Activated naive CD8-positive, alpha-beta T cell treated with anti-CD3 and anti-CD28 coated beads, Interleukin-2, amount 50 U/mL, for 24 hours (primary cell): ENCODE measurements at regions not wholly inside any gene's neighbourhood (a gene's known extent, or its start where the extent isn't known, plus 50 kb on each side); places are given as distances from the start of the nearest gene placed in this dataset.

Experiments used
- ATAC-seq: fragments of 150-1000 bp; cut with Tn5 transposase; one replicate; pipeline ENCODE4 v1.10.0; 2021
- DNase-seq: peaks from one replicate; pipeline ENCODE4 v3.0.0; 2021
- H3K27ac Mint-ChIP-seq: one replicate; pipeline ENCODE4 v1.8.0; 2021; ENCODE audit warnings: mild to moderate bottlenecking, mixed read lengths
- H3K27me3 Mint-ChIP-seq: one replicate; pipeline ENCODE4 v1.8.0; 2021; ENCODE audit warnings: mixed read lengths
- H3K36me3 Mint-ChIP-seq: one replicate; pipeline ENCODE4 v1.8.0; 2021; ENCODE audit warnings: low read depth, mixed read lengths
- H3K4me1 Mint-ChIP-seq: one replicate; pipeline ENCODE4 v1.8.0; 2021; ENCODE audit warnings: mixed read lengths
- H3K4me3 Mint-ChIP-seq: one replicate; pipeline ENCODE4 v1.8.0; 2021; ENCODE audit warnings: mild to moderate bottlenecking, moderate library complexity, mixed read lengths
- H3K9me3 Mint-ChIP-seq: one replicate; pipeline ENCODE4 v1.8.0; 2021; ENCODE audit warnings: mixed read lengths

DNA sequence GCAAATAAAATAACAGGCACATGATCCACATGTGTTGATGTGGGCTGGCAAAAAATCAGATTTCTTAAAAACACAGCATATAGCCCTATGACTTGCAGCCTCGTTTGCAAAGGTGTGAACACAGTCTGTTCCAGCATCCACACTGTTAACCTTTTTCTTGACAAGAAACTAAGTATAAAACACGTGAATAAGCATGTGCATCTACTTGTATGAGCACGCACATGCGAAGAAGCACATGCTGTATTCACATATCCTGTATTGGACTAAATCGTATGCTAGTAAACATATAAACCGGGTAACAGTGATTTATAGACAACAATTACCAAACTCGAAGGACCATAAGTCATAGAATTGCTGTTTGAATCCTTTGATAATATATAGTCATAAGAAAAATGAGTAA, 218.7 kb downstream of the HDGFL1 start:
- ATAC-seq (no peak), DNase-seq (no peak)
- Mint-ChIP-seq H3K27me3 (peaks cover 2% of the 10 kb centered on the region), H3K4me1 (no peaks in the 10 kb centered on the region), H3K9me3 (peaks cover 7% of the 10 kb centered on the region), H3K4me3 (no peak overlapping the region), H3K27ac (no peak overlapping the region), H3K36me3 (no peaks in the 10 kb centered on the region)

DNA sequence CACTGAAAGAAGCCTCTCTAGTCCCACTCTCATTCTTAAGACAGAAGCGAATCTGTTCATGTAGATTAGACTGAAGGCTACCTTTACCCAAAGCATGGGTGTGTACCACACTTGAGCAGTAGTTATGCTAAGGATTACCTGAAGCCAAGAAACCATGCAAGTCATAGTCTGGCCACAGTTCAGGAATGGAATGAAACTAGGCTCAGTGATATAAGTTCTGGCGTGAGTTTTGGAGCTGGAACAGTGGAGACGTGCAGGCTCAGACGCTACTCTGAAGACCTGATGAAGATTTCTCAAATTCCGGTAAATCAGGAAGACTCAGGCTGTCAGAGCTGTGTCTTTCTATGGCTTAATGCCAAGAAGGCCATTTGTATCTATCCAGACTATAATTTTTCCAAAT, 219.9 kb downstream of the HDGFL1 start:
- Mint-ChIP-seq H3K27me3 (peaks cover 2% of the 10 kb centered on the region), H3K4me1 (no peaks in the 10 kb centered on the region), H3K36me3 (no peaks in the 10 kb centered on the region), H3K27ac (no peak overlapping the region), H3K4me3 (no peak overlapping the region), H3K9me3 (peaks cover 3% of the 10 kb centered on the region)
- ATAC-seq: no peak
- DNase-seq: no peak

DNA sequence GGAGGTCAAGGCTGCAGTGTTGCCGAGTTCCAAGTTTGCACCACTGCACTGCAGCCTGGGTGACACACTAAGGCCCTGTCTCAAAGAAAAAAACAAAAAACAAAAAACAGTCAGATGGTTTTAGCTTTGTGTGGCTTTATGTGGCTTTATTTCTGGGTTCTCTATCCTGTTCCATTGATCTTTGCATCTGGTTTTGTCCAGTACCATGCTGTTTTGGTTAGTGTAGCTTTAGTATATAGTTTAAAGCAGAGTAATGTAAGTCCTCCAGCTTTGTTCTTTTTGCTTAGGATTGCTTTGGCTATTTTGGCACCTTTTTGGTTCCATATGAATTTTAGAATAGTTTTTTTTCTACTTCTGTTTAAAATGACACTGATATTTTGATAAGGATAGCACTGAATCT, 225.5 kb downstream of the HDGFL1 start:
- no peak for DNase-seq
- no peak overlapping the region for H3K27ac Mint-ChIP-seq
- no peak overlapping the region for H3K4me3 Mint-ChIP-seq
- peaks cover 2% of the 10 kb centered on the region for H3K27me3 Mint-ChIP-seq
- no peaks in the 10 kb centered on the region for H3K4me1 Mint-ChIP-seq
- peaks cover 20% of the 10 kb centered on the region for H3K9me3 Mint-ChIP-seq
- no peak for ATAC-seq
- H3K36me3 Mint-ChIP-seq: no peaks in the 10 kb centered on the region

DNA sequence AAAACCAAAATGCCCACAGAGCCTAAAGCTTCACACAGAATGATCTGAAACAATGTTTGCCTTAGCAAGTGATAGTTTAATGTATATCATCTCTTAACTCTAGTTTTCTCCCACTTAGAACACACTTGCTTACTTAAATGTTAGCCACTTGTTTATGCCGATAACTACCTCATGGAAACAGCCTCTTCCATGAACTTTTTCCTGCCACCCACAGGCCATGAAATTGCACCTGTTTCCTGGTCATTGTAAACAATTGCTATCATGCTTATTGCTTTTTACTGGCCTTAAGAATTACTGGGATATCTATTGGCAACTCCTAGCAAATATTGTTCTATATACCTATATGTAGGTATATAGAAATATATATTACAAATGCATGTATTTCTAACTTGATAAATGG, 231.1 kb downstream of the HDGFL1 start:
- Mint-ChIP-seq H3K4me1 (no peaks in the 10 kb centered on the region), H3K36me3 (no peaks in the 10 kb centered on the region), H3K4me3 (no peak overlapping the region), H3K27me3 (no peaks in the 10 kb centered on the region), H3K27ac (no peak overlapping the region), H3K9me3 (peaks cover 5% of the 10 kb centered on the region)
- DNase-seq (no peak), ATAC-seq (no peak)

DNA sequence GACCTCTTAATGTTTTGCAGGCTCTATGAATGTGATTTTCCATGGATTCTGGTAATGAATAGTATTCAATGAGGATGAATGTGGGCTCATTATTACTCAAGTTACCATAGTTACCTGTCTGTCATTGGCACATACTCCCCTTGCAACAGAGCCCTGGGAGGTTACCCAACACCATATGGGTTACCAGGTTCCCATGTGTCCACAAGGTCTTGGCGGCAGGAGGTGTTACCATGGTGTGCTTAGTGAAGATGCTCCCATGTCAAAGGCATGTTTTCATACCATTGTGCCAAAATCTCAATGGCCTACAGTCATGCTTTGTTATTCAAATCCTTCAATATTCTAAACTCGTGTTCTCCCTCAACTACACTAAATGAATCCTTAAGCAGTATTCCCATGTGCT, 232.5 kb downstream of the HDGFL1 start:
- ATAC-seq (no peak), DNase-seq (no peak)
- Mint-ChIP-seq H3K4me1 (no peaks in the 10 kb centered on the region), H3K36me3 (no peaks in the 10 kb centered on the region), H3K9me3 (peaks cover 3% of the 10 kb centered on the region), H3K4me3 (no peak overlapping the region), H3K27ac (no peak overlapping the region), H3K27me3 (no peaks in the 10 kb centered on the region)

DNA sequence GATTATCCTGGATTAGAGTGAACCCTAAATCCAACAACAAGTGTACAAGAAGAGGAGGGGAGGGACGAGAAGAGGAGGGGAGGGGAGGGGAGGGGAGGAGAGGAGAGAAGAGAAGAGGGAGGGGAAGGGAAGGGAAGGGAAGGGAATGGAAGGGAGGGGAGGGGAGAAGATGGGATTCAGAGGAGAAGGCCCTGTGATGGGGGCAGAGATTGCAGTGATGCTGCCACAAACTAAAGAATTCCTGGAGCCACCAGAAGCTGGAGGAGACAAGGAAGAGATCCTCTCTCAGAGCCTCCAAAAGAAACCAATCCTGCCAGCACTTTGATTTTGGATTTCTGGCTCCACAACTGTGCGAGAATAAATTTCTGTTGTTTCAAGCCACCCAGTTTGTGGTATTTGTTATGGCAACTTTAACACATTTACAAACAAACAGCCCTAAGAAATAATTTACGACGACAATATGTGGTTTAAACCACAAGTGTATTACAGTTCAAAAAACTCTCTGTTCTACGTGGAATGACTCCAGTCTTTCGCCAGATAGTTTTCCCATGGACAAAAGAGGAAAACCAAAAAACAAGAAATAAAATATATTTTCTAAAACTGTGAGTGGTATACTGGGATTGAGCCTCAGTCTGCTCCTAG, 235.4 kb downstream of the HDGFL1 start:
- DNase-seq (no peak), ATAC-seq (no peak)
- H3K27me3 Mint-ChIP-seq: no peaks in the 10 kb centered on the region
- H3K9me3 Mint-ChIP-seq: no peaks in the 10 kb centered on the region
- H3K36me3 Mint-ChIP-seq: no peaks in the 10 kb centered on the region
- no peak overlapping the region for H3K27ac Mint-ChIP-seq
- H3K4me3 Mint-ChIP-seq: no peak overlapping the region
- H3K4me1 Mint-ChIP-seq: no peaks in the 10 kb centered on the region

DNA sequence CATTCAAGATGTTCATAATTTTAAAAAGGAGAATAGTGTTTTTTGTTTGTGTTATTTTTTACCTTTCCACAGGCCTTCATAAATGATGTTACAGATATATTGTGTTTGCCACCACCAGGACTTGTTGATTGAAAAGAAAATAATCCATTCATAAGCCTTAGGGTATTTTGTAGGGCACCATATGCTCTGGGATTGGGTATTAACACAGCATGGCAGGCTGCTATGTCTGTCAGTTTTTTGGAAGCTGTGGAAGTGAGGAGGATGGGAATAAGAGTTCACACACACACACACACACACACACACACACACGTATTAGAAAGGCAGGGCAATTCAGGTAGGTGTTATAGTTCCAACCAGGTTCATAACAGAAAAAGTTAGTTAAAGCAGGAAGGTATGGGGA, 237.9 kb downstream of the HDGFL1 start:
- H3K4me1 Mint-ChIP-seq: no peaks in the 10 kb centered on the region
- ATAC-seq: no peak

DNA sequence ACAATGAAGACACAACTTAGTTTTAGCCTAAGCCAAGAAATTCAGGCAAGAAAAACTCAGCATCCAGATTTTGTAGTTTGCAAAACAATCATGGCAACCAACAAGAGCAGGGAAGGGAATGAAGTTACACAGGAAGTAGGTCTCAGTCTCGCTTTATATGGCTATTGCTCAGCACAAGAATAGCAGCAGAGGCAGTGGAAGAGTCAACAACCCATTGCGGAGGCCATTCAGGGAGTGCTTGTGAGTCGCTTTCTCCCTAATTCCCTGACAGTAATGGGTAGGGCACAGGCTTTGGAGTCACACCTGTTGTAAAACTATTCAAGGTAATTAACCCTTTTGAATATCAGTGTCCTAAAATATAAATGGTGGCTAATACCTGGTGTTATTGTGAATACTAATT, 238.5 kb downstream of the HDGFL1 start:
- H3K27me3 Mint-ChIP-seq: no peaks in the 10 kb centered on the region
- no peak for ATAC-seq
- no peak overlapping the region for H3K27ac Mint-ChIP-seq
- no peak overlapping the region for H3K4me3 Mint-ChIP-seq
- no peak for DNase-seq
- H3K4me1 Mint-ChIP-seq: no peaks in the 10 kb centered on the region
- H3K36me3 Mint-ChIP-seq: no peaks in the 10 kb centered on the region
- no peaks in the 10 kb centered on the region for H3K9me3 Mint-ChIP-seq

More for the DNA sequence above, 237.9 kb downstream of the HDGFL1 start:
- Mint-ChIP-seq H3K4me3 (no peak overlapping the region), H3K27ac (no peak overlapping the region), H3K27me3 (no peaks in the 10 kb centered on the region), H3K36me3 (no peaks in the 10 kb centered on the region), H3K9me3 (no peaks in the 10 kb centered on the region)
- DNase-seq: no peak

DNA sequence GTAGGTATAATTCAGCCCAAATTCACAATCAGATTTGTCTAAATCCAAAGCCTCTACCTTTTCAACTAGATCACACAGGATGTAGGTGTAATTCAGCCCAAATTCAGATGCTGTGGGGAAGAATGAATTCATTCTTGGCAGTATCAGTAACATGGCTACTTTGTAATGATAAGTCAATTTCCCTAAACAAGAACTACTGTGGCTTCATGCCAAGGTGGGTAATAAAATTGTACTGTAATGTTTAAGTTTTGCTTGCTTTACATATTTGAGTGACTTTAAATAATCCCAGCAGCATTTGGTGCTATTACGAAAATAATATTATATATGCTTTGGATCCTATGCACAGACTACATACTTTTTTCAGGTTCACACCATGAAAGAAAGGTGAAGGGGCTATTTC, 239.1 kb downstream of the HDGFL1 start:
- H3K27me3 Mint-ChIP-seq: no peaks in the 10 kb centered on the region
- H3K9me3 Mint-ChIP-seq: no peaks in the 10 kb centered on the region
- H3K4me3 Mint-ChIP-seq: no peak overlapping the region
- no peak overlapping the region for H3K27ac Mint-ChIP-seq
- no peak for DNase-seq
- H3K4me1 Mint-ChIP-seq: no peaks in the 10 kb centered on the region
- no peaks in the 10 kb centered on the region for H3K36me3 Mint-ChIP-seq
- no peak for ATAC-seq

DNA sequence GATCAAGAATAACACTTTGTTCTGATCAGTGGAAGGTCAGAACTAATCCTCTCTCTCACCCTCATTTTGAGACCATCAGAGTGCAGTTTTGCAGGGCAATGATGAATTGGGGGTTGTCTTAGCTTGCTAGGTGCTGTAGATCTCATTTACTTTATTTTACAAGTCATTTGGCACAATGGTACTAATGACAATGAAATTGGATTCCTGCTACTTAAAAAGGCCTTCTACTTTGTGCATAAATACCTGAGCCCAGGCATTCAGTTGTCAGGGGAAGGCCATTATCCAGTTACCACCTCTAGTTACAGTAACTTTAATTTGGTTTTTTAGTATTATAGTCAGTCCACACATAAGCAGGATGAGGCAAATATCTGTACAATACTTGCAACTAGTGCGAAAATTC, 240.0 kb downstream of the HDGFL1 start:
- no peak overlapping the region for H3K4me3 Mint-ChIP-seq
- no peak overlapping the region for H3K27ac Mint-ChIP-seq
- no peaks in the 10 kb centered on the region for H3K36me3 Mint-ChIP-seq
- ATAC-seq (no peak), DNase-seq (no peak)
- no peaks in the 10 kb centered on the region for H3K27me3 Mint-ChIP-seq
- no peaks in the 10 kb centered on the region for H3K4me1 Mint-ChIP-seq
- no peaks in the 10 kb centered on the region for H3K9me3 Mint-ChIP-seq

DNA sequence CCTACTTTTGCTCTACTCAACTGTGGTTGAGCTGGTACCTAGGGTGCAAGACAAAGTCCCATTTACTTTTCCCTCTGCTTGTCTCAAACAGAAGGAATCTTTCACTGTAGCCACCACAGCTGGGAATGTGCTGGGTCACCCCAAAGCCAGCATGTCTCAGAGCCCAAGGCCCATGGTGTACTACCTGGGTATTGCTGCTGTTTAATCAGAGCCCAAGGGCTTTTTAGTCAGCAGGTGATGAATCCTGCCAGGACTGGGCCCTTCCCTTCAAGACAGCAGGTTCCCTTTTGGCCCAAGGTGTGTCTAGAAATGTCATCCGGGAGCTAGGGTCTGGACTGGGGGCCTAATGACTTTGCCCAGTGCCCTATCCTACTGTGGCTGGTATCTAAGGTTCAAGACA, 249.8 kb downstream of the HDGFL1 start:
- ATAC-seq: no peak
- Mint-ChIP-seq H3K4me1 (no peaks in the 10 kb centered on the region), H3K9me3 (peaks cover 19% of the 10 kb centered on the region), H3K36me3 (no peaks in the 10 kb centered on the region), H3K4me3 (no peak overlapping the region), H3K27me3 (peaks cover 2% of the 10 kb centered on the region), H3K27ac (no peak overlapping the region)
- DNase-seq: no peak

DNA sequence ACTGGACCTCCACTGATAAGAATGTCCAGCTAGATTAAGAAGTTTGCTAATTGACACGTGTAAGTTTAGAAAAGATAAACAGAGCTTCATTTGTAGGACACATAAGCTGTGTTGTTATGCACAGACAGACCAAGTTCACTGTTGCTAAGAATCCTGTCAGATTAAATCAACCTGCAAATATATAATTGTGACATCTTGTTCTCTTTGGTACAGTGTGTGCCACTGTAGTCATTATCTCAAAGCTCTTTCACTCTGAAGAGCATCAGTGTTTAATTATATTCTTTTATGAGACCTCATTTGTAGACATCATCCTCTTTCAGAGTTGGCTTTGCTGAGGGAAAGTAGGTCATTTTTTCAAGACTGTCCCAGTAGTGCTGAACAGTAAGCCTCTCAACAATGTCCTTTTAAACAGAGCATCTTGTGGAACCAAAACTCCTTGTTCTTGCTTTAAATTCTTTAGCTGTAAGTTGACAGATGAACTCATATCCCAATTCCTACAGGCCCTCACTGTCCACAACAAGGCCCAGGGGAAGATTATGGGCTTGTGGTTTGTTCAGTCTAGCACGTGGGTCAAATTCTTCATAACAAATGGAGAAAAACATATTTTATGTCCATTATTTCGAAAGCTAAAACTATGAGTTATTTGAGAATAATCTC, 252.4 kb downstream of the HDGFL1 start:
- DNase-seq (no peak), ATAC-seq (no peak)
- Mint-ChIP-seq H3K9me3 (peaks cover 14% of the 10 kb centered on the region), H3K4me1 (no peaks in the 10 kb centered on the region), H3K36me3 (no peaks in the 10 kb centered on the region), H3K27ac (no peak overlapping the region), H3K4me3 (no peak overlapping the region), H3K27me3 (peaks cover 2% of the 10 kb centered on the region)

DNA sequence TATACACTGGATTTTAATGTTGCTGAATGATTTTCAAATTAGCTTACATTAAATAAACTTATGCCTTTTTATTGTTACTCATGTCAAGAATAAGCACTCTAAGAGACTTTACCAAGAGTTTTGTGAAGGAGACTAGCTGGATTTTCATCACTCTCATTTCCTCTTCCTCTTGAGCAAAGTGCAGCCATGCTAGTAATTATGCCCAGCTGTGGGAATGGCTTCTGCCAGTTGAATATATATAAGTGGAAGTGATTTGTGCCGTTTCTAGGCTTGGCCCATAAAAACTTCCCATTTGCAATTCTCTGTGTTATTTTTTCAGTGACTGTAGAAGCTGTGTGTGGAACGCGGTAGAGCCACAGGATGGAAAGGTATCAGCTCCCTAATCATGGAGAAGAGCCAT, 255.8 kb downstream of the HDGFL1 start:
- Mint-ChIP-seq H3K27ac (no peak overlapping the region), H3K36me3 (no peaks in the 10 kb centered on the region), H3K27me3 (no peaks in the 10 kb centered on the region), H3K4me3 (no peak overlapping the region), H3K9me3 (no peaks in the 10 kb centered on the region), H3K4me1 (no peaks in the 10 kb centered on the region)
- ATAC-seq (no peak), DNase-seq (no peak)

DNA sequence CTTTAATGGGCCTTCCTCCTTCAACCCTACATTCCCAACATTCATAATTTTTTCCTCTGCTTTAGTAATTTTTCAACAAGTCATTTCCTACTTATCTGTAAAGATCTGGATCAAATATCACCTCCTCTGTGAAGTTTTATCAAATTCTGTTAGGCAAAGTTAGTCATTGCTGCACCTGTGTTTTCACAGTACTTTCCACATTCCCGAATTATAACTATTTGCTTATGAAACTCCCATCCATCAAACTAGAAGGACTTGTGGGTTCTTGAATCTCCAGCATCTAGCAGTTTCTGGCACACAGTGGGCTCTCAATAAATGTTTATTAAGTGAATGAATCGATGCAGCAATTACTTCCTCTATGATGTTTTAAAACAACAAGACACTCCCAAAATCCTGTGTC, 257.6 kb downstream of the HDGFL1 start:
- Mint-ChIP-seq H3K27me3 (no peaks in the 10 kb centered on the region), H3K4me1 (no peaks in the 10 kb centered on the region), H3K36me3 (no peaks in the 10 kb centered on the region), H3K4me3 (no peak overlapping the region), H3K9me3 (no peaks in the 10 kb centered on the region), H3K27ac (no peak overlapping the region)
- ATAC-seq: no peak
- DNase-seq: no peak

DNA sequence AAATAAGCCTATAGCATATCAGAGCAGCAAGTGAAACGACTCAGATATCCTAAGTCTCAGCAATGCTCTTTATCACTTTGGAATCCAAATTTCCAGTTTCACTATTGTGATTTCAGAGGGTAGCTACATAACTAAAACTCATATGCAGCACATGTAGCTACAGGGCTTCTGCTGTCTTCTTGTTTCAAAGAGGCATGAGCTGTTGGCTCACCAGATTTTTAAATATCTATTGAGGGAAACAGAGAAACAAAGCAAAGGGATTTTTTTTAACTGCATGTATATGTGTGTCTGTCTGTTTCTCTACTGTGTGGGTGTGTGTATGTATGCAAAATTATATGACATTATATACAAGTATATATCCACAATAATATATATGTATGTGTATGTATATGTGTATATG, 258.4 kb downstream of the HDGFL1 start:
- no peak overlapping the region for H3K27ac Mint-ChIP-seq
- no peaks in the 10 kb centered on the region for H3K9me3 Mint-ChIP-seq
- H3K27me3 Mint-ChIP-seq: no peaks in the 10 kb centered on the region
- no peaks in the 10 kb centered on the region for H3K36me3 Mint-ChIP-seq
- H3K4me1 Mint-ChIP-seq: no peaks in the 10 kb centered on the region
- ATAC-seq (no peak), DNase-seq (no peak)
- no peak overlapping the region for H3K4me3 Mint-ChIP-seq
